ENCODE measurements at regions not wholly inside any gene's neighbourhood (a gene's known extent, or its start where the extent isn't known, plus 50 kb on each side); places are given as distances from the start of the nearest gene placed in this dataset.

DNA sequence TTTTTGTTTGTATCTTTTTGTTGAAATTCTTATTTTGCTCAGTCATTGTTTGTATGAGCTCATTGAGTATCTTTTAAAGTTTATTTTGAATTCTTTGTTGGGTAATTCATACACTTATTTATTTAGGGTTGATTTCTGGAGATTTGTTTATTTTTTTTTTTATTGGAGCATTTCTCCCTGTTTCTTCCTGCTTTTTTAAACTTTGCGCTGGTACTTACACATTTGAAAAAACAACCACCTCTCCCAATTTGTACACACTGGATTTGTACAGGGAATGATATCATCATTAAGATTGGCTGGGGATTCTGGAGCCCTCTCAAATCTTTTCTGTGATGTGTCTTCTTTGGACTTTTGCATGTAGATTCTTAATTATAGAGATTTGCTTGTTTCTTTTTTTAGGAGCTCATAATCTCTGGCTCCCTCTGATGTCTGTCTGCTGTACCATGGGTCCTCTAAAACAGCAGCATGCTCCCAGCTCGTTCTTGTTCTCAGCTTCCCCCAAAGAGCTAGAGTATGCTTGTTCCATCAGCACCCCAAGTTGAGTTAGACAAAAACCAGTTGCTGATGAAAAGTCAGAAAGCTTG is 310.7 kb downstream of the DUSP10 start:
- no peak for DNase-seq (ENCODE audit: low spot score)

GRCh38 chr1:221431961-221432360 is 309.9 kb downstream of the DUSP10 start:
- DNase-seq (ENCODE audit: low spot score), result no peak

DNA sequence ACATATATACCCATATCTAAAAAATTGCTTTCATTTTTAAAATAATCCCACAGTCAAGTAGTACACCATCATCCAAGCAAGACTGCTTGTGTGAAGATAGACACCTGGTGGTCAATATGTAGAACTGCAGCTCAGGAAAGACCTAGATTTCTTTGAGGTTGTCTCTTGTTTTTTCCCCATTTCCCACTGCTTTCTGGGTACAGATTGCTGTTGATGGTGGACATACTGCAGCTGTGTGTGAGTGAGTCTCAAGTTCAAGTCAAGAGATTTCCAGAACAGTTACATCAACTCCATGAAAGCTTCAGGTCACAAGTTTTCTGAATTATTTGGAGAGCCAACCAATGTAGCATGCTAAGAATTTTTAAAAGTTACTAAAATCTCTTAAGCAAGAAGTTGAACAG is 306.4 kb downstream of the DUSP10 start:
- no peak for DNase-seq (ENCODE audit: low spot score)

GRCh38 chr1:221437171-221437570 is 304.7 kb downstream of the DUSP10 start:
- DNase-seq (ENCODE audit: low spot score), result no peak

DNA sequence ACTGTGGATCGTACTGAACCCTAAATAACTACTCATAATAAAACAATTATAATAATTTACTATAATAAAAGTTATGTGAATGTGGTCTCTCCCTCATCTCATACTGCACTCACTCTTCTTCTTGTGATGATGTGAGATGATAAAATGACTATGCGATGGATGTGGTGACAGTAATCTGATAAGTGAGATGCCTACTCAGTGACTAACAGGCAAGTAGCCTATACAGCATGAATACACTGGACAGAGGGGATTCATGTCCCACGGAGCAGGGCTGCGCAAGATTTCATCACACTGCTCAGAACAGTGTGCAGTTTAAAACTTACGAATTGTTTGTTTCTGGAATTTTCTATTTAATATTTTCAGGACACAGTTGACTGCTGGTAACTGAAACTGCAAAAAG is 304.0 kb downstream of the DUSP10 start:
- no peak for DNase-seq (ENCODE audit: low spot score)

- no peak for DNase-seq (ENCODE audit: low spot score)
Observed at GRCh38 chr1:221439008-221439746, 302.7 kb downstream of the DUSP10 start.

GRCh38 chr1:221439747-221440501 is 302.0 kb downstream of the DUSP10 start:
- DNase-seq (ENCODE audit: low spot score), result peak; percentile 50

DNA sequence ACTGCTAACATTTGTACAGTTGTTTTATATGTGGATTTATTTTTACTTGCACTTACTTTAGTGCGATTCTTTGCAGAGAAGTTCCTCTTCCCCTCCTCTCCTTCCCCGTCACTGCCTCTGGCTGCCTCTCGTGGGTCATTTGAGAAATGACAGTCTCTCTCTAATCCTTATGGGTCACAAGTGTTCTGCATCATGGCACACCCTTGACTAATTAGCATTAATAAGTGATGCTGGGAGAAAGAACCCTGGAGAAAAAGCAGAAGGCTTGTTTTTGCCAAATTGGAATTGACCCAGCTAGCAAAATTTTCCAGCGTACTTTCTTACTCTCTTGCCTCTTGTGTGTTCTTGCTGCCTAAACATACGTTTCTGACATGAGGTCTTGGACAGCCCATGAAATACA is 301.2 kb downstream of the DUSP10 start:
- no peak for DNase-seq (ENCODE audit: low spot score)

DNA sequence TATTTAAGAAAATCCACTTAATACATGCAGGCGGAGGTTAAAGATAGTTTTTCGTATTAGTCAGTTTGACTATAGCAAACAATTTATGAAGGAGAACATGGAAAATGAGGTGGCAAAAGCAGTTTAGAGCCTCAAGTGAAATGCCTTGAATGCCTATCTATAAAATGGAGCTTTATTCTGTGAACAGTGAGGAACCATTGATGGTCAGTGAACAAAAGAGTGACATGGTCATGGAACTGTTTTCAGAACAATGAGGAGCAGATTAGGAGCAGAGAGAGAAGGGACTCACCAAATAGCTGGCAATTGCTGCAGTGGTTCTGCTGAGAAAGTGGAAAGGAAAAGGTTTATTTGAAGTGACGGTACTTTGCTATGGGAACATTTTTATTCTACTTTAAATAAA is 299.8 kb downstream of the DUSP10 start:
- DNase-seq (ENCODE audit: low spot score), result no peak

GRCh38 chr1:221444346-221444745 is 297.5 kb downstream of the DUSP10 start:
- DNase-seq (ENCODE audit: low spot score), result no peak

DNA sequence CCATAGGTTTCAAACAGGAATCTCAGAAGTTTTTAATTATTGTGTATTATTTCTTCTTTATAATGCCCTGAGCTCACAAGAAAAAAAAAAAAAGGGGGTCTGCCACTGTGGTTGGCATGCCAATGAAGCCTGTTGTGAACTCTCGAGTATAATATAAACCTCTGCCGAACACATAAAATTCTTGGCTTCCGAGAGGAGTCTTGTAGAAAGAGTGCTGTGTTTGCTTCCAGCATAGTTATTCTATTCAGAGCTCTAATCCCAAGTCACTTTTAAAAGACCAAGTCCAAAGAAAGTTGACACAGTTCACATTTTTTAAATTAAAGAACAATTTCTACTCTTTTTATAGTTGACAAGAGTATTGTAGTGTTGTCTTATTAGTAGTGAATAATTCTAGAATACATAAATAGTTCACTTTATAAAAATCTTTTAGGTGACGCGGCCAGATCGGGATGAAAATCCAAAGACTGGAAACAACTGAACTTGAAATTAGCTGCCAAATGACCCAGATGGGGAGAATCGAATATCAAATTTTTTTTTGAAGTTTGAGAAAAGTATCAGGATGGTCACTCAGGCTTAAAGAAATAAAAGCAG is 293.2 kb downstream of the DUSP10 start:
- no peak for DNase-seq (ENCODE audit: low spot score)

DNA sequence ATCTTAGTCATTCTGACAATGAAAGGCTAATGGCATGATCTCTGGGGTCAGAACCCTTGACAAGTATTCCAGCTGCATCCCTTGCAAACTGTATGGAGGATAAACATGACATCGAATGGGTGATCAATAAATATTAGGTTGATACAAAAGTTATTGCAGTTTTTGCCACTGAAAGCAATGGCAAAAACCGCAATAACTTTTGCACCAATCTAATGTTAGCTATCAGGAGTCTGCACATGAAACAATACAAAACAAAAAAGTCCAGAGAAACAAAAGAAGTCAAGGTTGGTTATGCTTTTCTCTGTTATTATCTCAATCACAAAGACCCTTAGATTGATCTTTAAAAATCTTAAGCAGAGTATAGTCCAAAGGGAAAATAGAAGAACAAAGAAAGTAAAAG is 292.7 kb downstream of the DUSP10 start:
- DNase-seq (ENCODE audit: low spot score), result no peak

- no peak for DNase-seq (ENCODE audit: low spot score)
Observed at GRCh38 chr1:221449801-221450470, 292.0 kb downstream of the DUSP10 start.

DNA sequence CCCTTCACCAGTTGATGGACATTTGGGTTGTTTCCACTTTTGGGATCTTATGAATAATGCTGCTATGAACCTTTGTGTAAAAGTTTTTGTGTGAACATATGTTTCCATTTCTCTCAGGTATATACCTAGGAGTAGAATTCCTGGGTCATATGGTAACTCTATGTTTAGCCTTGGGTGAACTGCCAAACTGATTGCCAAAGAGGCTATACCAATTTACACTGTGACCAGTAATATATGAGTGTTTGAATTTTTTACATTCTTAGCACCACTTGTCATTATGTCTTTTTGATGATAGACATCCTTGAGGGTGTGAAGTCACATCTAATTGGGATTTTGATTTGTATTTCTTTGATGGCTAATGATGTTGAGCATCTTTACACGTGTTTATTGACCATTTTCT is 290.1 kb downstream of the DUSP10 start:
- DNase-seq (ENCODE audit: low spot score), result no peak

- no peak for DNase-seq (ENCODE audit: low spot score)
Observed at GRCh38 chr1:221454096-221454495, 287.8 kb downstream of the DUSP10 start.

- no peak for DNase-seq (ENCODE audit: low spot score)
Observed at GRCh38 chr1:221456918-221457317, 285.0 kb downstream of the DUSP10 start.

GRCh38 chr1:221457685-221458446 is 284.0 kb downstream of the DUSP10 start:
- no peak for DNase-seq (ENCODE audit: low spot score)

DNA sequence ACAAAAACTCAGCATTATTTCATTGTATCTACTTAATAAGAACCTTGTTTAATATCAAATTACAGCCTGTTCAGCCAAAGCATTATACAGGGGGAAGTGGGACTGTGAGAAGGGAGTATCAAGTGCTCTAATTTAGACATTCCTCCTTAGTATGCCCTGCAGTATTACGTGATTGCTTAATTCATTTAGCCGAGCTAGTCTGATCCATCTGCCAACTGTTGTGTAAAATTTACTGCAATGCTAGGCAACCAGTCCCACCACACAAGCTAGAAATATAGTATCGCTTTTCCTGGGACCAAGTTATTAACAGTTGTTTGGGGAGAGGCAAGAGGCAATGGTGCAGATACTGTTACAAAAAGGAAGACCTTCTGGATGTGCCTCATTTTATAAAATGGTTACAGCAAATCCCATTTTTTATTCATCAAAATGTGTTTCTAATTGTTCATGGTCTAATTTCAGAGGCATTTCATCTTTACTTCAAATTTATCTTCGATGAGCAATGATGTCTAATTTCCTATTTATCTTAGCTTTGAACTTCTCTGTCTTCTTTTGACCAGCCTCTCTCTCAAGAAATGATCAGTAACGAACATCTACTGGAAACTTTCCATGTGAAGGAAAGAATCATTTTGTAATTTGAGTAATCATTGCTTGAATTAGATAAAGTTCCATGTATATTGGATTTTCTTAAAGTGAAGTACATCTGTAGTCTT is 283.3 kb downstream of the DUSP10 start:
- DNase-seq (ENCODE audit: low spot score), result peak; percentile 55

GRCh38 chr1:221459558-221459957 is 282.3 kb downstream of the DUSP10 start:
- no peak for DNase-seq (ENCODE audit: low spot score)

DNA sequence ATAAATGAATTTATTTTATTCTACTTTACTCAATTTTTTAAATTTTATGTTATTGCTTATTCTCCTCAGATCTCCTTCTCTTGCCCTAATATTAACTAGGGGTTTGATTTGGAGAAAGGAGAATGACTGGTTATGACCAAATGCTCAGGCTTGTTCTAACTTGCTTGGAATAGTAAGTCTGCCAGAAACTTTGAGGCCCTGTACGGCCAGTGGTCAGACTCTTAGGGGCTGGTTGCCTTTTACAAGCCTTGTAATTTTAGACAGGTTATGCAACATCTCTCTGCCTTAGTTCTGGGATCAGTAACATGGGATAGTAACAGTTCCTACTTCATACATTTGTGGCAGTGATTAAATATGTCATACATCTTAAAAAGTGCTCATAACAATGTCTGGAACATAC is 279.5 kb downstream of the DUSP10 start:
- DNase-seq (ENCODE audit: low spot score), result no peak

DNA sequence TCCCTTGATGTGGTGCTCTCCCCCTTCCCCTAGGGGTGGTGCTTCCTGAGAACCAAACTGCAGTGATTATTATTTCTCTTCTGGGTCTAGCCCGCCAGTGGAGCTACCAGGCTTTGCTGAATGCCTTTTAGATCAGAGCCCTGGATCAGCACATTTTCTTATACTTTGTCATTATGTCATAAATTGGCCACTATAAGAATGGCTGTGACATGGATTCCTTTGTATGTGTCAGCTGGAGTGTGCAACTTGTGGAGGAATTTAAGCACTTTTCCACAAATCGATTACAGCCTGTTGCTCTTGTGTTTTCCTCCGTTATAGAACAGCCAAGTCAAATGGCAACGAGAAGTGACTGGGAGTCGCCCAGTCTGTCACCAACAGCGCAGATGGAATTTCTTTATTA is 273.3 kb downstream of the DUSP10 start:
- no peak for DNase-seq (ENCODE audit: low spot score)

Data from AG08396 (cell line).